Neutrophil (primary cell): ENCODE measurements at regions not wholly inside any gene's neighbourhood (a gene's known extent, or its start where the extent isn't known, plus 50 kb on each side); places are given as distances from the start of the nearest gene placed in this dataset.

Experiments used
- H3K27ac ChIP-seq: fragments of 200-600 bp; sonication (generic); 2 replicates; pipeline ENCODE4 v1.5.1; 2016; ENCODE audit warnings: mild to moderate bottlenecking, moderate library complexity
- H3K27me3 ChIP-seq: fragments of 200-600 bp; sonication (generic); 2 replicates; pipeline ENCODE4 v1.6.0; 2016; ENCODE audit warnings: mild to moderate bottlenecking
- H3K36me3 ChIP-seq: fragments of 200-600 bp; sonication (generic); 2 replicates; pipeline ENCODE4 v1.5.1; 2017
- H3K4me1 ChIP-seq, 2 experiments: fragments of 200-600 bp in 1 of 2; sonication (generic) in 1 of 2; 1 replicate in 1 of 2; 2 replicates in 1 of 2; pipeline versions ENCODE4 v1.5.1 to v1.6.1; 2013 to 2016; ENCODE audit warnings: low read depth in 1 of 2, low read length in 1 of 2, mild to moderate bottlenecking in 1 of 2, moderate library complexity in 1 of 2; ENCODE audit not compliant: control insufficient read depth in 1 of 2, insufficient read depth in 1 of 2
- H3K4me3 ChIP-seq, 2 experiments: fragments of 200-600 bp in 1 of 2; sonication (generic) in 1 of 2; 1 replicate in 1 of 2; 2 replicates in 1 of 2; pipeline ENCODE4 v1.5.1; 2013 to 2016; ENCODE audit warnings: low read depth in 1 of 2, low read length in 1 of 2, mild to moderate bottlenecking in 1 of 2, moderate library complexity in 1 of 2
- H3K9me3 ChIP-seq: fragments of 200-600 bp; sonication (generic); 2 replicates; pipeline ENCODE4 v1.5.1; 2016
- CTCF ChIP-seq: fragments of 200-600 bp; sonication (generic); IDR thresholded peaks from 2 replicates; pipeline ENCODE4 v1.5.1; 2016; ENCODE audit warnings: antibody characterized with exemption

DNA sequence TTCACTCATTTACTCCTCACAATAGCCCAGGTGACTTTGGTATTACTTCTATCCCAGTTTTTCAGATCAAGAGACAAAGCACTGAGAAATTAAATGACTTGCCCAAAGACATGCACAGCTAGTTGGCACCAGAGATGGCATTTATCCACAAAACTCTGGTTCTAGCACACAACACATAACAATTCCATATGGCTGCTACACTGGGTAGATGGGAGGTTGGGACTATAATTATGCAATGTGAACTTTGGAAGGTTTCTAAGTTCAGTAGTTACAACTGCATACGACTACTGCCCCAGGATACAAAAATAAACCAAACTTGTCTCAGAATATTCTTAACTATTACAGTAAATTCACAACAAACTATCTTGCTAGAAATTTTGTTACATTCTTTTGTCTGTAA, 54.2 kb upstream of the MLIP start:
- Histone ChIP-seq H3K4me3 (no peak overlapping the region), H3K27me3 (no peaks in the 10 kb centered on the region), H3K27ac (no peak overlapping the region), H3K4me1 (no peaks in the 10 kb centered on the region), H3K36me3 (no peaks in the 10 kb centered on the region), H3K9me3 (no peaks in the 10 kb centered on the region)
- TF ChIP-seq CTCF, result no peak

GRCh38 chr6:54058236-54058635, 53.0 kb upstream of the MLIP start:
- Histone ChIP-seq H3K36me3 (no peaks in the 10 kb centered on the region), H3K9me3 (no peaks in the 10 kb centered on the region), H3K27me3 (no peaks in the 10 kb centered on the region), H3K4me1 (no peaks in the 10 kb centered on the region), H3K27ac (no peak overlapping the region), H3K4me3 (no peak overlapping the region)
- TF ChIP-seq CTCF, result no peak

DNA sequence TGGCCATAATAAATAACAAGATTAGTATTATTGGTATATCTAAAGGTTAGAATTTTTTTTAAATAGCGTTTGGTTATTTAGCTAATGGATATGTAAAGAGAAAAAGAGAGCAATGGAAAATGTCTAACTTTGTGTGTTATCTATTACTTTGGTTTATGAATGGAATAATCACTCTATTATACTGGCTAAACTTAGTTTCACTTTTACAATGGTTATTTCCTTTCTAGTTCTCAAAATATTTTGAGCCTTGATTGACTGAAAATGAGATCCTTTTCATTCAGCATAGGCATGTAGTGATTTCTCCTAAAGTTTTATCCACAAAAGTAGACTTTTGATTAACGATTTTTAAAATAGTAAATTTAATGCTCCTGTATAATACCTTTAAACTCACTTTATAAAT, 51.6 kb upstream of the MLIP start:
- Histone ChIP-seq H3K27ac (no peak overlapping the region), H3K36me3 (no peaks in the 10 kb centered on the region)

DNA sequence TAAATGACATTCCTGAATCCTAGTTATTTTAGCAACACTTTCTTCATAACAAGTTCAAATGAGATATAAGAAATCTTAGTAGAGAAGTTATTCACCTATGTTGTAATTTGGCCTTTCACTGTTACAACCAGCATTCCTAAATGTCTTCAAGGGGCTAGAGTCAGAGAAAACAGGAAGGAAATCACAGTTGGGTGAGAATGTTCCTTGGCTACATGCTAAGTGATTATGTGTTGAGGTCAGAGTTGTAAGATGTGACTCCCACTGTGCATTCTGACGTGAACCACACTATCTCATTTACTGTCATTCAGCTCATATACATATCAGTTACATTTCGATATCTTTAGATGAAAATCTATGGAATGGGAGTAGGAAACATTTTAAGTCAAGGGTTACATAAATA, 51.0 kb upstream of the MLIP start:
- H3K4me1 ChIP-seq, result no peaks in the 10 kb centered on the region
- no peak overlapping the region for H3K27ac ChIP-seq
- TF ChIP-seq CTCF, result no peak
- no peaks in the 10 kb centered on the region for H3K9me3 ChIP-seq
- H3K36me3 ChIP-seq, result no peaks in the 10 kb centered on the region
- no peak overlapping the region for H3K4me3 ChIP-seq
- no peaks in the 10 kb centered on the region for H3K27me3 ChIP-seq

More for the DNA sequence above, 51.6 kb upstream of the MLIP start:
- H3K27me3 ChIP-seq, result no peaks in the 10 kb centered on the region
- H3K9me3 ChIP-seq, result no peaks in the 10 kb centered on the region
- no peak for TF ChIP-seq CTCF
- no peak overlapping the region for H3K4me3 ChIP-seq
- H3K4me1 ChIP-seq, result no peaks in the 10 kb centered on the region
